NCI-H2029 (cell line): ENCODE measurements at regions not wholly inside any gene's neighbourhood (a gene's known extent, or its start where the extent isn't known, plus 50 kb on each side); places are given as distances from the start of the nearest gene placed in this dataset.
"Not testable (repeated sequence)": the region's sequence is repeated elsewhere in the genome, so short reads cannot be mapped to it uniquely, and the experiment has no call there.

Experiments
- DNase-seq: peaks from one replicate; lab custom pipeline; 2025; lab: John Stamatoyannopoulos, UW

DNA sequence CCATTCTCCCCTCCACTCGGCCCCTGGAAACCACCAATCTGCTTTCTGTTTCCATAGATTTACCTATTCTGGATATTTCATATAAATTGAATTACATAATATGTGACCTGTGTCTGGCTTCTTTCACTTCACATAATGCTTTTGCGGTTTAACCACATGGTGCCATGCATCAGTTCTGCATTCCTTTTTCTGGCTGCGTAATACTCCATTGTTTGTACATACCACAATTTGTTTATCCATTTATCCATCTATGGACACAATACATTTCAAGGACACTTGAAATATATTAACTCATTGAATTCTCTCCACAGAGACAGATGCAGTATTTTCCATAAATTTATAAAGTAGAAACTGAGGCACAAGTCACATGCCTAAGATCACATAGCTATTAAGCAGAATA lies 110.3 kb upstream of the ETV6 start:
- DNase-seq: no peak

- no peak for DNase-seq
Observed at GRCh38 chr12:11540156-11540555, 109.3 kb upstream of the ETV6 start.

- DNase-seq: no peak
Observed at GRCh38 chr12:11540615-11541310, 108.7 kb upstream of the ETV6 start.

DNA sequence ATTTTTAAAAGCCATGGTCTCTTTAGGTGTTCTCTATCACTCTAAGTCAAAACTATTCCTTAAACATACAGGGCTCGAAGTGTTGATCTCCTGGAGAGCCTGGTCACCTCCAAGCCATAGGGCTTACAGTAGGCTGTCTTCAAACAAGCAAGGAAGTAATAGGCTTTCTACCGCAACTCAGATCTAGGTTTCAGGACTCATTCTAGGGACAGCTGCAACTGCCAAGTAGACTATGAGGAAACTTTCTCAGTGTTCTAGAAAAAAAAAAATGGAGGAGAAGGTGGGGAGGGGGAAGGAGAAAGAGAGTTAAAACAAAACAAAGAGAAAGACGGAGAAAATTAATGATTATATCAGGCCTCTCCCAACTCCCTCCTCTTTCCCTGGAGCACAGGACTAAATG lies 106.9 kb upstream of the ETV6 start:
- no peak for DNase-seq

- DNase-seq: no peak
Observed at GRCh38 chr12:11543457-11544158, 105.9 kb upstream of the ETV6 start.

DNA sequence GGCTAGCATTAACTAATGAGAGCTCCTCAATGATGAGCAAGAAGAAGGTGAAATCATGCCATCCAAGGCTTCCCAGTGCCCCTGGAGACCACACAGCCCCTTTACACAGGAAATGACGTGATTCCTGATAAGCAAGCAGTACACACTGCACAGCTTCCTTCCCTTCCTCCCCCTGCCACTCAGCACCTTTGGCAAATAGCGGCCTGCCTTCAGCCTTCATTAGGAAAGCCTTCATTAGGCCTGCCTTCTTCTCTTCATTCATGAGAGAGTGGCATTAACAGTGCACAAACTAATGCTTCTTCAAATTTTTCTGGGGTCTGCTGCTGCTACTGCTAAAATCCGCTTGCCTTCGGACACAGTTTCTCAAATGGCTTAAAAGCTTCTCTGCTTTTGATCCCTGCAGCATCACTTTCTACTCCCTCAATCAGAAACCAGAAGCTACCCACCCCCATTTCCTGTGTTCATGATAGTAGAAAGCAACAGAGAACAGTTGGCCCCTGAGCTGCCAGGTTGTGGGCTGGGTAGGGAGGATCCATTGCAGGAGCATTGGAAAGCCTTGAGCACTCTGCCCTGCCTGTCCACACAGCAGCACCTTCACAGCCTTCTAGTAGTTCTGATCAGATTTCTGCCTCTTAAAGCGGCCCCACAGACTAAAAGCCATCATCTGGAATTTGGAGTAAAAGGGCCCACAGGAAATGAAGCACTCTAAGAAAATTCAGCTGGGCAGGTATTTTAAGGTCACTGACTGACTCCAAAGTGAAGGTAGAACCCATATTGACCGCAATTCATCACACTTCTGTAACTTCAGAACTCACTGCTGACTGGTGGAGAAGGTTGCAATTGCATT lies 103.8 kb upstream of the ETV6 start:
- no peak for DNase-seq

DNA sequence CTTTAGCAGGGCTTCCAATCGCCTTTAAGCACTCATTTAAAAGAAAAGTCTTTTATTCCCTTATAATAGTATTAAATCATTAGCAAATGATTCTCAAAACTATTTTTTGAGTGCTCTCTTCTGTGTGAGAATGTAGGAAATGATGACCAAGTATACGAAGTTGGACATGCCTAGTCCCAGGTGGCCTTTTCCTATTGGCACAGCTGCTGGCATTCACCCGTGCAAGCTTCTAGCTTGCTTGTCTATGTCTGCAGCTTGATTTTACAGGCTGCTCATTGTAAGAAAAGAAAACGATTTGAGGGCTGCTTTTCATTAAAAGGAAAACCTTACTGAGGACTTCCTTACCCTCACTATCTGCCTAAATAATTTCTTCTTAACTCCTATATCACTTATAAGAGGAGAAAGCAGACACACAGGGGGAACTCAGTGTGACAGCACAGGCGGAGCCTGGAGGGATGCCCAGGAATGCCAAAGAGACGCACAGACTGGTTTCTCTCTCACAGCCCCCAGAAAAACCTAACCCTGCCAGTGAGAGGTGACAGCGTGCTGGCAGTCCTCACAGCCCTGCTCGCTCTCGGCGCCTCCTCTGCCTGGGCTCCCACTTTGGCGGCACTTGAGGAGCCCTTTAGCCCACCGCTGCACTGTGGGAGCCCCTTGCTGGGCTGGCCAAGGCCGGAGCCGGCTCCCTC lies 102.7 kb upstream of the ETV6 start:
- DNase-seq: not testable (repeated sequence)

GRCh38 chr12:11547271-11547646 lies 102.2 kb upstream of the ETV6 start:
- not testable (repeated sequence) for DNase-seq

GRCh38 chr12:11549119-11549518 lies 100.4 kb upstream of the ETV6 start:
- DNase-seq: no peak

- DNase-seq: peak; percentile 74
Observed at GRCh38 chr12:11553871-11554533, 95.5 kb upstream of the ETV6 start.

DNA sequence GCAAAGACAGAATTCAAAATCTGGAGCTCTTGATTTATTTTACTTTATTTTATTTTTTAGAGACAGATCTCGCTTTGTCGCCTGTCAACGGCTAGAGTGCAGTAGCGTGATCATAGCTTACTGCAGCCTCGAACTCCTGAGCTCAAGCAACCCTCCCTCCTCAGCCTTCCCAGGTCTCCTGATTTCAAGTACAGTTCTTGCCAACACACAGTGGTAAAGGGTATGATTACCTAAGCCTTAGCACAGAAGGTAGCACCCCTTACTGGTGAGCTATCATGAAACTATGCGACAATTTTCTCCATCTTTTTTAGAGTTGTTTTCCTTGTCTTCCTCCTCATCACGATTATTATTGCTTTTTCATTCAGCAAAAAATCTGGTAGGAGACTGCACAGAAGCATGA lies 94.3 kb upstream of the ETV6 start:
- DNase-seq: no peak

GRCh38 chr12:11555743-11556625 lies 93.5 kb upstream of the ETV6 start:
- peak; percentile 30 for DNase-seq

DNA sequence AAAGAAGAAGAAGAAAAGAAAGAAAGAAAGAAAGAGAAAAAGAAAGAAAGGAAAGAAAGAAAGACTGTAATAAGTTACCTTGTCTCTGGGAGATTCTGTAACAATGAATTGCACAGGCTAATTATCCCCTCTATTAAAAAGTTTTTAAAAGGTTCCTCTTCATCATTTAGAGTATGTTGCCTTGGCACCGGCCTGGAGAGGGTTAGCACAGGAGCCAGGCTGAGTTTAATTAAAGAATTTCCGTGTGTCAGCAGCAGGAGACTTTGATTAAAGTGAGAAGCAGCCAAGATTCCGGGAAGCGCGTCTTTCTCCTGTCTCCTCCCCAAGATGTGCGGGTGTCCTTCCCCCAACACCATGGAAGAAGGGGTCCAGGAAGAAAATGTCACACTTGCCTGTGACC lies 92.8 kb upstream of the ETV6 start:
- DNase-seq: no peak

DNA sequence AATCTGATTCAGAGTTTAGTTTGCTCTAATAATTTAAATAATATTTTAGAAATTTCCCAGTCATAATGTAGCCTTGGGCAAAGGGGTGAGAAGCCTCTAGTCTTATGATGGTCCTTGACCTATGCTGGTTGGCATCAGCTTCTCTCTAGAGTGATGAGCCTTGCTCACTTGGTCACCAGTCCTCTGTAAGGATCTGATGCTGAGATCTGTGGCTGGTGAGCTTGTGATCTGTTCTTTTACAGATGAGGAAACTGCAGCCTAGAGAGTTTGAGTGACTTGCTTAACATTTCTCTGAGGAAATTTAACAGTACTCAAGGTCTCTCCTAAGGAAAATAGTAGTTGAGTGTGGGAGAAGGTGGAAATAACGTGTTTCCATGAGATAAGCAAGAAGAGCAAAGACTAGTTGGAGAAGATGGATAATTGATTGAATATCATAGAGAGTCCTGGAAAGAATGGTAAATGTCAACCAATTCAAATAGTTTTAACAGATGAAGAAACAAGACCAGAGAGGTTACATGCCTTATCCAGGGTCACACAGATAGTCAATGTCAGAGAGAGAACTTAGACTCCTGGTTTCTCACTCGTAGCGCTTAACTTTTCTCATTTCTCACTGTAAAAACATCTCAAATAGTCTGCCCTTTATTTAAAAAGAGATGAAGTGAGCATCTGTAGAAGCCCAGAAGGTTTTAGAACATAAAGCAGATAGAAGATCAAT lies 89.7 kb upstream of the ETV6 start:
- DNase-seq: no peak

GRCh38 chr12:11561411-11561810 lies 88.1 kb upstream of the ETV6 start:
- DNase-seq: no peak

GRCh38 chr12:11563785-11564739 lies 85.4 kb upstream of the ETV6 start:
- no peak for DNase-seq

GRCh38 chr12:11564984-11565651 lies 84.4 kb upstream of the ETV6 start:
- no peak for DNase-seq

- DNase-seq: no peak
Observed at GRCh38 chr12:11565752-11566151, 83.7 kb upstream of the ETV6 start.
